ENCODE measurements at regions not wholly inside any gene's neighbourhood (a gene's known extent, or its start where the extent isn't known, plus 50 kb on each side); places are given as distances from the start of the nearest gene placed in this dataset.

DNA sequence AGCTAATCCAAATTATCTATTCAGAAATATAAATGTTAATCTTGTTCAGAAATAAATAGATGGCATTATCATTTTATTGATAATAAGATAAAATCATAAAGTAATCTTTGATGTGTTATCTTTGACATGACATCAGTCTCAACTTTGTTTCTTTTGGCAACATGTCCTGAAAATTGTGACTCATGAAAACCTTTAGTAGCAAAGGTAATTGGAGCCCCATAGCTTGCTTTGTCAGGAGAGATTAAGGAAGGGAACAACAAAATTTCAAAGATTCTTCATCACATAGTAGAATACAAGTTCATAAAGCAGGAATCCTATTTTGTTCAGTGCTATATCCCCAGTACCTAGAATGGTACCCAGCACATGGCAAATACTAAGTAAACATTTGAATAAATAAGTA is 165.4 kb downstream of the KCNE4 start:
- Histone ChIP-seq H3K4me3 (ENCODE audit: low read length in 2 of 2) (no peak overlapping the region), H3K4me1 (ENCODE audit: control insufficient read depth in 1 of 2, insufficient read depth in 2 of 2, low read length in 2 of 2) (peaks cover 0 to 6% of the 10 kb centered on the region in 2 donors), H3K9me3 (ENCODE audit: control insufficient read depth, low read length) (no peaks in the 10 kb centered on the region), H3K36me3 (ENCODE audit: control insufficient read depth in 1 of 2, insufficient read depth in 2 of 2, low read length in 1 of 2) (no peaks in the 10 kb centered on the region), H3K27me3 (ENCODE audit: control insufficient read depth in 1 of 2, insufficient read depth in 2 of 2, low read length in 1 of 2) (no peaks in the 10 kb centered on the region), H3K27ac (ENCODE audit: low read depth in 1 of 2, low read length in 2 of 2) (no peak overlapping the region)
- DNase-seq (no peak), ATAC-seq (ENCODE audit: low FRiP score) (no peak)
- intact Hi-C loops (cut with DNase I): no loop called here

DNA sequence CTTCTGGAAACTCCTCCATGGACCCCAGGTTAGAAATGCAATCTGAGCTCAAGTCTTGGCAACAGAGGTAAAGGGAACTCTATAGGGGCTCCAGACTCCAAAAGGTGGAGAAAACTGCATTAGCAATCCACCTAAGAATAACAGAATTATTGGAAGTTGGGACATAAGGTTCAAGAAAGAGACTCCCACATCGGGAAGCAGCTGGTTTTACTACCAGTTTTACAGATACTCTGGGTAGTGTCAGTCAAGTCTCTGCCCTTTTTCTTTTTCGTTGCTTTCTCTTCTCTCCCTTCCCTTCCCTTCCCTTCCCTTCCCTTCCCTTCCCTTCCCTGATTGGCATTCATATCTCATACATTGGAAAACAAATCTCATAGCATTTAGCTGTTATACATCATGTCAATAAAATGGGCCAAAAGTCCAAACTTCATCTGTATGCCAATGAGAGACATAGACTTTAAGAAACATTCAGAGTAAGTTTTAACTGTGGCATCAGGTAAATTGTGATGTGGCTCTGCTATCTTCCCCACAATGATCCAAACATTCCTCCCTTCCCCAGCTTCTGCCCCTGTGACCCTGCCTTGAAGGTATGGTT is 166.7 kb downstream of the KCNE4 start:
- ATAC-seq (ENCODE audit: low FRiP score): no peak
- Histone ChIP-seq H3K27me3 (ENCODE audit: control insufficient read depth in 1 of 2, insufficient read depth in 2 of 2, low read length in 1 of 2) (no peaks in the 10 kb centered on the region), H3K4me3 (ENCODE audit: low read length in 2 of 2) (no peak overlapping the region), H3K4me1 (ENCODE audit: control insufficient read depth in 1 of 2, insufficient read depth in 2 of 2, low read length in 2 of 2) (peaks cover 0 to 6% of the 10 kb centered on the region in 2 donors), H3K9me3 (ENCODE audit: control insufficient read depth, low read length) (no peaks in the 10 kb centered on the region), H3K36me3 (ENCODE audit: control insufficient read depth in 1 of 2, insufficient read depth in 2 of 2, low read length in 1 of 2) (no peaks in the 10 kb centered on the region), H3K27ac (ENCODE audit: low read depth in 1 of 2, low read length in 2 of 2) (no peak overlapping the region)
- intact Hi-C loops (cut with DNase I): no loop called here
- 82 to 91% methylated on average over 2 of the region's 2 CpGs for WGBS, 2 donors
- no peak for DNase-seq

DNA sequence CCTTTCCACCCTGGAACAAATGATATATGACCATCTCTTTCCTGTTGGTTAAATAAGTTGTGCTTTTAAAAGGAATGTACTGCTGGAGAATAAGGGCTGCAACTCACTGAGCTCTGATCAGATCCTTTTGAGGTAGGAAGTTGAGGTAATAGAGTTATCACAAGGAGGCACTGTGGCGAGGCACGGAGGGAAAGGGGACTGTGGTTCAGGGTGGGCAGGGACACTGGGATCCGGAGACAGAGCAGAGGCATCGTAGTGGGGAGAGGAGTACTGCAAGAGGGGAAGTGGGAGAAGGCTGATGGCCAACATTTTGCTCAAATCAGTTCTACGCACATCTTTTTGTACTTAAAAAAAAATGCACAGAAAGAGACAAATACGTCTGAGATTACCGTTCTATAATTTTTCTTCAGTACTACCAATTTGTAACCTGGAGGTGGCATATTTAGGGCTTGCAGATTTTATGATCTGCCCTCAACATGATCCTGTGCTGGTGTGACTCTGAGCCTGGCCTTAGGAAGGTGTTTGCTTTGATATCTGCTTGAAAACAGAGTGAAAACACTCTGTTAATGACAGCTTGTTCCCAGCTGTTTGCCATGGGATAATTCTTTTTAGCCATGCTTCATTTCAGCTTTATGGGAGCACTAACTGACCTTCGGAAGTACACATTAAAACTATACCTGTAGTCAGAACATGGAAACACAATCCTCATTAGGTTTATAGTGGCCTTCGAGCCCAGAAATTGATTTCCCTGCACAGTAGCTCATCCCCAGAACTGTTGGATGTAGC is 168.1 kb downstream of the KCNE4 start:
- DNase-seq (no peak), ATAC-seq (ENCODE audit: low FRiP score) (no peak)
- no peak overlapping the region for H3K27ac ChIP-seq (ENCODE audit: low read depth in 1 of 2, low read length in 2 of 2)
- intact Hi-C loops (cut with DNase I): no loop called here
- no peaks in the 10 kb centered on the region for H3K27me3 ChIP-seq (ENCODE audit: control insufficient read depth in 1 of 2, insufficient read depth in 2 of 2, low read length in 1 of 2)
- H3K4me1 ChIP-seq (ENCODE audit: control insufficient read depth in 1 of 2, insufficient read depth in 2 of 2, low read length in 2 of 2): peaks cover 0 to 2% of the 10 kb centered on the region in 2 donors
- no peaks in the 10 kb centered on the region for H3K9me3 ChIP-seq (ENCODE audit: control insufficient read depth, low read length)
- no peaks in the 10 kb centered on the region for H3K36me3 ChIP-seq (ENCODE audit: control insufficient read depth in 1 of 2, insufficient read depth in 2 of 2, low read length in 1 of 2)
- 85 to 89% methylated on average over 9 of the region's 9 CpGs for WGBS, 2 donors
- H3K4me3 ChIP-seq (ENCODE audit: low read length in 2 of 2): no peak overlapping the region

DNA sequence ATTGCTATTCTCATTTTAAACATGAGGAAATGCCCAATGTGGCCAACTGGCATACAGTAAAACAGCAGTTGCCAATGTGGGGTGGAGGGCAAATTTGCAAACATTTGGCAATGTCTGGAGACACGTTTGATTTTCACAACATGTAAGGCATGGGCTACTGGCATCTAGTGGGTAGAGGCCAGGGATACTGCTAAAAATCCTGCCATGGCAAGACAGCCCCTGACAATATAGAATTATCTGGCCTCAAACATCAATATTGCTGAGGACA is 168.6 kb downstream of the KCNE4 start:
- intact Hi-C loops (cut with DNase I): no loop called here
- Histone ChIP-seq H3K9me3 (ENCODE audit: control insufficient read depth, low read length) (no peaks in the 10 kb centered on the region), H3K36me3 (ENCODE audit: control insufficient read depth in 1 of 2, insufficient read depth in 2 of 2, low read length in 1 of 2) (no peaks in the 10 kb centered on the region), H3K27me3 (ENCODE audit: control insufficient read depth in 1 of 2, insufficient read depth in 2 of 2, low read length in 1 of 2) (no peaks in the 10 kb centered on the region), H3K4me1 (ENCODE audit: control insufficient read depth in 1 of 2, insufficient read depth in 2 of 2, low read length in 2 of 2) (no peaks in the 10 kb centered on the region), H3K27ac (ENCODE audit: low read depth in 1 of 2, low read length in 2 of 2) (no peak overlapping the region), H3K4me3 (ENCODE audit: low read length in 2 of 2) (no peak overlapping the region)
- WGBS, 2 donors: 31 to 37% methylated on average over 1 of the region's 1 CpG
- DNase-seq (no peak), ATAC-seq (ENCODE audit: low FRiP score) (no peak)

DNA sequence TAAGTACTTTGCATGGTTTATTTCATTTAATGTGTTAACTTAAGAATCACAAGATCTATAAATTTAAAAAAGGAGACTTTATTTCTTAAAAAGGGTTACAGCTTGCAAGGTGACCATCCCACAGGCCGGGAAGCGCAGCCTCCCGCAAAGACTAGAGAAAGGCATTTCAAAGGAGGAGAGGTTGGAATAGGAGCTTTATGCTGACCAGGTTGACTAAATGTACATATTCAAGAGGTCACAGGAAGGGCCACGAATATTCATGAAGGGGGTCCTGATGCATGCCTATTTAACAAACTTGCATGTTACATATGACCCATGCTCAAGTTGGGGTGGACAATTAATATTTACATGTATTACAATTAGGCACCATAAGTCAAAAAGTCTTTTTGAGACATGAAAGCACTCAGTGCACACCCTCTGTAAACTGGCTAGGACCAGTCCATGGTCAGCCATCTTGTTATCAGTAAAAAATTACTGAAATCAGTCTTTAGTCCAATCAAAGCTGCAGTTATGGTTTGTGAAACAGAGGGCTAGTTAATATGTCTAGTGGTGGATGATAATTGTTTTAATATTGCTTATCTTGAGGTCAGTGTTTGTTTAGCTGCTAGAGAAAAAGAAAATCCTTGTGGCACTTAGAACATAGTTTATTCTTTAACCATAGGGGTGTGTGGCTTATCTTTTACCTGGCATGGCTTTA is 169.3 kb downstream of the KCNE4 start:
- intact Hi-C loops (cut with DNase I): no loop called here
- H3K27me3 ChIP-seq (ENCODE audit: control insufficient read depth in 1 of 2, insufficient read depth in 2 of 2, low read length in 1 of 2): peaks cover 0 to 2% of the 10 kb centered on the region in 2 donors
- H3K4me1 ChIP-seq (ENCODE audit: control insufficient read depth in 1 of 2, insufficient read depth in 2 of 2, low read length in 2 of 2): no peaks in the 10 kb centered on the region
- H3K27ac ChIP-seq (ENCODE audit: low read depth in 1 of 2, low read length in 2 of 2): no peak overlapping the region
- H3K9me3 ChIP-seq (ENCODE audit: control insufficient read depth, low read length): no peaks in the 10 kb centered on the region
- 81 to 97% methylated on average over 4 of the region's 4 CpGs for WGBS, 2 donors
- H3K4me3 ChIP-seq (ENCODE audit: low read length in 2 of 2): no peak overlapping the region
- DNase-seq (no peak), ATAC-seq (ENCODE audit: low FRiP score) (no peak)
- H3K36me3 ChIP-seq (ENCODE audit: control insufficient read depth in 1 of 2, insufficient read depth in 2 of 2, low read length in 1 of 2): no peaks in the 10 kb centered on the region

DNA sequence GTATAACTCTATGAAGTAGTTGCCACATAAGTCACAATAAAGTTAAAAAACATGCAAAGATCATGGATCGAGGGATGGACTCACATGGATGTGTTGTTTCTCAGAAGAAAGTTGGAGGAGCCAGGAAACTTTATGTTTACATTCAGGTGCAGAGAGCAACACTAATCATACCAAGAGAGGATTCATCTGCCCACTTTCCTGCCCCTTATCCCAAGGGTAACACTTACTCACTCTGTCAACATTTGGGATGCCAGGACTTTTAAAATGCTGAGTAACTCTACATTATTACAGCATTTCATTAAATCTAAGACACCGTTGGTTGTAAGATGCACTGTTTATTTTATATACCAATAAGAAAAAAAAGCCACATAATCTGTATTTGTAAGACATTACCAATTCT is 170.4 kb downstream of the KCNE4 start:
- WGBS, 2 donors: 29 to 34% methylated on average over 2 of the region's 2 CpGs
- DNase-seq: no peak
- Histone ChIP-seq H3K27me3 (ENCODE audit: control insufficient read depth in 1 of 2, insufficient read depth in 2 of 2, low read length in 1 of 2) (peaks cover 0 to 2% of the 10 kb centered on the region in 2 donors), H3K4me3 (ENCODE audit: low read length in 2 of 2) (no peak overlapping the region), H3K36me3 (ENCODE audit: control insufficient read depth in 1 of 2, insufficient read depth in 2 of 2, low read length in 1 of 2) (no peaks in the 10 kb centered on the region), H3K9me3 (ENCODE audit: control insufficient read depth, low read length) (no peaks in the 10 kb centered on the region), H3K4me1 (ENCODE audit: control insufficient read depth in 1 of 2, insufficient read depth in 2 of 2, low read length in 2 of 2) (no peaks in the 10 kb centered on the region), H3K27ac (ENCODE audit: low read depth in 1 of 2, low read length in 2 of 2) (no peak overlapping the region)
- no peak for ATAC-seq (ENCODE audit: low FRiP score)
- intact Hi-C loops (cut with DNase I): no loop called here

DNA sequence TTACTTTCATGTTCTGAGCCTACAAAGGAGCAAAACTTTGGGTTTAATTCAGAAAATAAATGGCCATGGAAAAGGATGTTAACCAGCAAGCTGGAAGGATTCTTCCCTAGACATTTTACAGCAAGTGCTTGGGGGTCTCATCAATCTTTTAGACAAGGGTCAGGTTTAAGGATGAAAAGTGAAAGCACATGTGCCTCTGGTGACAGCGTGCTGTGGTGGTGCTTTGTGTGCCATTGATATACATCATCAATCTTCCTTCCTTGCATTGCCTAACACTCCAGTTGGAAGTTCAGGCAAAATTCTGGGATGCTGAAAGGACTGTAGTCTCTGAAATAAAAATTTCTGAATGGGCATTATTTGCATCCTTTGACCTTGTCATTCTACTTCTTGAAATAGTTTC is 171.2 kb downstream of the KCNE4 start:
- intact Hi-C loops (cut with DNase I): no loop called here
- no peaks in the 10 kb centered on the region for H3K36me3 ChIP-seq (ENCODE audit: control insufficient read depth in 1 of 2, insufficient read depth in 2 of 2, low read length in 1 of 2)
- no peak overlapping the region for H3K27ac ChIP-seq (ENCODE audit: low read depth in 1 of 2, low read length in 2 of 2)
- H3K4me1 ChIP-seq (ENCODE audit: control insufficient read depth in 1 of 2, insufficient read depth in 2 of 2, low read length in 2 of 2): no peaks in the 10 kb centered on the region
- H3K9me3 ChIP-seq (ENCODE audit: control insufficient read depth, low read length): no peaks in the 10 kb centered on the region
- no peak overlapping the region for H3K4me3 ChIP-seq (ENCODE audit: low read length in 2 of 2)
- H3K27me3 ChIP-seq (ENCODE audit: control insufficient read depth in 1 of 2, insufficient read depth in 2 of 2, low read length in 1 of 2): peaks cover 0 to 2% of the 10 kb centered on the region in 2 donors
- no peak for ATAC-seq (ENCODE audit: low FRiP score)
- 38 to 50% methylated on average over 1 of the region's 1 CpG for WGBS, 2 donors
- DNase-seq: no peak

DNA sequence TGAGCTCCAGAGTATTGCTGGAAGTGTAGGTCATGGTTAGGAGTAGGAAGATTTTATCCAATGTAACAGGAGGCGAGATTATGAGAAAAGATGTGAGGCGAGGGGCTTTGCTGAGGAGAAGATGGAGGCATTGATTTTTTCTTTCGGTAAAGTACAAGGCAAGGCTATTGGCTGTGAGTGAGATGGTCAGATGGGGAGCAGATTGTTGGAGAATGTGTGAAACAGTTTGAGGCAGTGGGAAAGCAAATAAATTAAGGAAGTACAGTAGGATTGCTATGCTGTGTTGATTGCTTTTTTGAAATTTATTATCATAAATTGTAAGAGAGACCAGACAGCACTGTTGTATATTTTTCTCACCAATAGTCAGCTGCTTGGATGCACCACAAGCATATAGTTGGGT is 173.3 kb downstream of the KCNE4 start:
- WGBS, 2 donors: 94 to 97% methylated on average over 3 of the region's 3 CpGs
- H3K36me3 ChIP-seq (ENCODE audit: control insufficient read depth in 1 of 2, insufficient read depth in 2 of 2, low read length in 1 of 2): no peaks in the 10 kb centered on the region
- no peak overlapping the region for H3K4me3 ChIP-seq (ENCODE audit: low read length in 2 of 2)
- intact Hi-C loops (cut with DNase I): no loop called here
- H3K9me3 ChIP-seq (ENCODE audit: control insufficient read depth, low read length): no peaks in the 10 kb centered on the region
- H3K27ac ChIP-seq (ENCODE audit: low read depth in 1 of 2, low read length in 2 of 2): no peak overlapping the region
- DNase-seq (no peak), ATAC-seq (ENCODE audit: low FRiP score) (no peak)
- peaks cover 0 to 2% of the 10 kb centered on the region in 2 donors for H3K27me3 ChIP-seq (ENCODE audit: control insufficient read depth in 1 of 2, insufficient read depth in 2 of 2, low read length in 1 of 2)
- H3K4me1 ChIP-seq (ENCODE audit: control insufficient read depth in 1 of 2, insufficient read depth in 2 of 2, low read length in 2 of 2): no peaks in the 10 kb centered on the region

DNA sequence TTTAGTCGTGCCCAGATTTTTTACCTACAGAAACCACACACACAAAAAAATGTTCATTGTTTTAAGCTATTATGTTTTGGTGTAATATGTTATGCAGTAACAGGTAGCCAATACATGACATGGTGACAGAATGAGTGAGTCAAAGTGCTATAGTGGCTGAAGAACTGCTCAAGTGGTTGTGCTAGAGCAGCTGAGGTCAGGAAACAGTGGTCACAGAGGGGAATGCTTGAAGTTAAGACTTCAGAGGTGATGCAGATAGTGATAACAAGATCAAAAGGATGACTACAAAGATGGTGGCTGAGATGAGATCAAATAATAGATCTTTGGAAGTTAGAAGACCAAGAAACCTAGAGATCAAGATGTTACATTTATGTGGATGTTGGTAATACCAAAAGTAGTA is 174.3 kb downstream of the KCNE4 start:
- Histone ChIP-seq H3K9me3 (ENCODE audit: control insufficient read depth, low read length) (no peaks in the 10 kb centered on the region), H3K27me3 (ENCODE audit: control insufficient read depth in 1 of 2, insufficient read depth in 2 of 2, low read length in 1 of 2) (peaks cover 0 to 2% of the 10 kb centered on the region in 2 donors), H3K4me1 (ENCODE audit: control insufficient read depth in 1 of 2, insufficient read depth in 2 of 2, low read length in 2 of 2) (no peaks in the 10 kb centered on the region), H3K36me3 (ENCODE audit: control insufficient read depth in 1 of 2, insufficient read depth in 2 of 2, low read length in 1 of 2) (no peaks in the 10 kb centered on the region), H3K27ac (ENCODE audit: low read depth in 1 of 2, low read length in 2 of 2) (no peak overlapping the region), H3K4me3 (ENCODE audit: low read length in 2 of 2) (no peak overlapping the region)
- WGBS, 2 donors: 0 to 45% methylated on average over 1 of the region's 1 CpG
- intact Hi-C loops (cut with DNase I): no loop called here
- DNase-seq (no peak), ATAC-seq (ENCODE audit: low FRiP score) (no peak)
